HG03108 (cell line): ENCODE measurements at regions not wholly inside any gene's neighbourhood (a gene's known extent, or its start where the extent isn't known, plus 50 kb on each side); places are given as distances from the start of the nearest gene placed in this dataset.

Source experiments
- ATAC-seq: cut with Tn5 transposase; IDR thresholded peaks from one replicate; pipeline ENCODE4 v1.9.1; 2021; ENCODE audit warnings: moderate library complexity; ENCODE audit not compliant: unreplicated experiment

DNA sequence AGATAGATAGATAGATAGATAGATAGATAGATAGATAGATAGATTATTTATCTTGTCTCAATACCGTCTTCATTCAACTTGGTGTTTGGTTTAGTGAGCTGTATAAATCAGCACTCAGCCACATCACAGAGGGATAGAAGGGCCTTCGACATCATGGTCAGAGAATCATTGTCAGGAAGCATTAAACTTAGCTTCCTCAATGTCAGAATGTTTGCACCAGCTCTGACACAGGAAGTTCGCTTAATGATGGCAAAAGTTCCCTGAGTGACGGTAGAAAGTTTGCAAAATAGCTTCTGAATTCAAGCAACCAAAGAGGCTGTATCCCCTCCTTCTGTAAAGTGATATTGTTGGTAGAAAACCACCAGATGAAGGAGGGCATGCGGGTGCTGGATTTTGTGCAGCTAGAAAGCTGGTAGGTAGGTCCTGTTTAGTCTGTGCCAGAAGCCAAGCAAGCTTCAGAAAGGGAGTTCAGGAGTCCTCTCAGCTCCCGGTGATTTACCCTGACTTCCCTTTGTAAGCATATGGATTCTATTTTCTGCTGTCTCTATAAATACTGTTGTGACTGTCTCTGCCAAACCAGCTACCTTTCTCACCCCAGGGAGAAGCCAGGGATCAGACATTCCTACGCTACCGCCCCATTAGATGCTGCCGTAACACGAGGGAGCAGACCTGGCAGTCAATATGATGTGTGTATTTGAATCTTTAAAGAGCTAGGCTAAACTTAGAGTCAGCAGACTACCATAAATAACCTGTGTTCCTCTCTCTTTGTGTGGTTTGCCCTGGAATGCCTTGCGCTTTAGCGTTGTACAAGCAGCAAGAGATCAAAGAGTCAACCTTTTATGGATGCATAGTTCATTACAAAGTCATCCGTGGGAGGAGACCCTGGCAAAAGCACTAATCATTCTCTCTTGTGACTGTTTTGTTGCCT lies 200.5 kb upstream of the KIAA1217 start:
- ATAC-seq = no peak

- no peak for ATAC-seq
Observed at GRCh38 chr10:24009115-24009514, 199.8 kb upstream of the KIAA1217 start.

DNA sequence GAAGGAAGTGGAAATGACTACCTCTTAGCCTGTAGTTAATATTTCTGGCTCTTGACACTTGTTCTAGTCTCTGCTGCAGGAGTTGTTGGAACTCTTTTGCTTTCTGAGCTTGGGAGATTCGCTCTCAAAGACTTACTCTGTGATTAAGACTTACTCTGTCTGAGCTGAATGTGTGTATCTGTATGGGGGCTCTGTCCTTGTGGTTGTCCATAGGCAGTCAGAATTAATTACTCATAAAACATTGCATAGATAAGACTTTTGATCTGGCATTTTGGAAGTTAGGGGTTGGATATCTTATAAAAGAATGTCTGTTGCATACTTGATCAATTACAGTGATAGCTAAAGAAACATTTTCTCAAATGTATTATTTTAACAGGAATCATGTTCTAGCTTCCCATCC lies 199.2 kb upstream of the KIAA1217 start:
- ATAC-seq = no peak

- ATAC-seq = no peak
Observed at GRCh38 chr10:24010436-24010970, 198.4 kb upstream of the KIAA1217 start.

DNA sequence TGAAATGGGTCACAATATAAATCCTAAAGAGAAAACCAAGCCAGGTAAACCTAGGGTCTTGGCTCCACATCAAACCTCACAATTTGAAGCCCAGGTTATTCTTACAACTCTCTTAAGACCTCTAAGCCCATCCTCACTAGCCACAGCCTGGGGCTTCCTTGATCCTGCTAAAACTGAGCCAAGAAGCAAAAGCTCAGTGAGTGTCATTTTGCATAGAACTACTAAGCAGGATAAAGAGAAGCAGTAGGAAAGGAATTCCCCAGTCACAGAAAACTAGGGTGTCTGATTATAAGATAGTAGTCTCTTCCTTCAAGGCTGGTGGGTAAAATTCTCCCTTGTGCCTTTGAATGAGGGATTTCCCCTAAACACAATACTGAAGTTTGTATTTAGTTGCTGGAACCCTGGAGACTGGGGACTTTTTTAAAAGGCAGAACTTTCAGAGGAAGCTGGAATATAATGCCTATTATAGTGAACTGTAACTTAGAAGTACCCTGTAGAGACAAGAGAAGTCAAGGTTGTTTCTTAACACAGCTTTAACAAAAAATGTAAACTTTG lies 196.6 kb upstream of the KIAA1217 start:
- no peak for ATAC-seq

DNA sequence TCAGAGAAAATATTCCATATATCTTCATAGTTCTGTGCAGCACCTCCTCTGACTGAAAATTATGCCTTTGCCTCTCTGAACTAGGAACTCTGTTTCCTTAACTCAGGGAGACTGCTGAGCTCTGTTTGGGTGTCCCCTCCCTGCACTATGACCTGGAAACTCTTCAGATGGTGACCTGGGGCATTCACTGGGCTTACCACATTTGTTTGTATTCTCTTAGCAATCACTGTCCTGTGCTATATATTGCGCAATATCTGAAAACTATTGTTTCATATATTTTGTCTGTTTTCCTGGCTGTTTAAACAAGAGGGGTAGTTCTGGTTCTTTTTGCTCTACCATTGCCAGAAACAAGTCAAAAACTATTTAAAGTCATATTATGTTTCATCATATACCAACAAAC lies 181.8 kb upstream of the KIAA1217 start:
- no peak for ATAC-seq

DNA sequence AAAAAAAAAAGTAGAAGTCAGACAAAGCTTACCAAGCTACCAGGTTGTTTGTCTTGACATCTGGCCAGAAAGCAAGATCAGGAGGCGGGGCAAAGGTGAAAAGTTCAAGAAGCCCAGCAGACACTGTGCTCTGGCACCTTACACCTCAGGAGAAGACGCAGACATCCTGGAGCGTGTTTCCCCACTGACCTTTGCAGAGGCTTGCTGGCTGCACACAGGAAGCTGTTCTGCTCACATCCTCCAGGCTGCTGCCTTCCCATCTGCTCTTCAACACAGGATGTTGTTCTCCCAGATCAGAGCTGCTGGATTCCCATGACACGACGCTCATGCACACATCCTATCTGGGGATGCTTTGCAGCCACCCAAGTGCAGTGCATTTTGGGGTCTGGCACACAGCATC lies 174.4 kb upstream of the KIAA1217 start:
- ATAC-seq = no peak

DNA sequence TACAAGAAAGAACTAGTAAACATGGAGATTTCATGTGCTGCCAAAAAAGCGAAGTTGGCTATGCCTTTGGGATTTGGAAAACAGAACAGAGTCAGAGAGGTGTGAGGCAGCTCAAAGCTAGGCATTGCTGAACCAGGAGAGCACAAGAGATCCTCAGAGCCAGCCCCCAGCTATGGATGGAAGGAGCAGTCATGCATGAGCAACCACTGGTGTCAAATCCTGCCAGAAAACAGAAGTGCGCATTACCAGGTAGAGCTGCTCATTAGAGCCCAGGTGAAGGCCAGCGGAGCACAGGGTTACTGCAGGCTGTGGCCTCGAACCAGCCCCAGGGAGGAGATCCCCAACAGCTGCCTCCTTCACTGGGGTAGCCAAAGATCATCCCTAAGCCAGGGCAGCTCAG lies 173.2 kb upstream of the KIAA1217 start:
- no peak for ATAC-seq

- ATAC-seq = no peak
Observed at GRCh38 chr10:24039315-24039714, 169.6 kb upstream of the KIAA1217 start.

DNA sequence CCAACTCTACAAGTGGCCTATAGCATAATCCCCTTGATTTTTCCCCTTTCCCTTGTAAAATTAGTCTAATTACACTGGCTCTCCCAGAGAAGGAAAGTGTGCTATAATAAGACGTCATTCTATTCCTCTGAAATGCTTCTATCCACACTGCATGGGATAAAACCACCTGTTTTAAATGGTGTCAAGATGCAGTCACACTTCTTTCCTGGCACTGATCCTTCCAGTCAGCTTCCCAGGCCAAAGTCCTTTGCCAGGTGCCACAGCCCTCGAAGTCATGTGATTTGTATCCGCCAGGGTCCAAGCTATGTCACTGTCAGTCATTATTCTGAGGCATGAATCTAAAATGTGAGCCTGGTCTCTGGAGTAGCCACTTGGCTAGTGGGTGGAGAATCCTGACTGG lies 169.0 kb upstream of the KIAA1217 start:
- ATAC-seq = no peak

GRCh38 chr10:24041034-24041433 lies 167.9 kb upstream of the KIAA1217 start:
- no peak for ATAC-seq

- ATAC-seq = no peak
Observed at GRCh38 chr10:24041834-24042233, 167.1 kb upstream of the KIAA1217 start.

- no peak for ATAC-seq
Observed at GRCh38 chr10:24042884-24043283, 166.1 kb upstream of the KIAA1217 start.

- no peak for ATAC-seq
Observed at GRCh38 chr10:24046060-24046459, 162.9 kb upstream of the KIAA1217 start.

- ATAC-seq = no peak
Observed at GRCh38 chr10:24047176-24047575, 161.8 kb upstream of the KIAA1217 start.

DNA sequence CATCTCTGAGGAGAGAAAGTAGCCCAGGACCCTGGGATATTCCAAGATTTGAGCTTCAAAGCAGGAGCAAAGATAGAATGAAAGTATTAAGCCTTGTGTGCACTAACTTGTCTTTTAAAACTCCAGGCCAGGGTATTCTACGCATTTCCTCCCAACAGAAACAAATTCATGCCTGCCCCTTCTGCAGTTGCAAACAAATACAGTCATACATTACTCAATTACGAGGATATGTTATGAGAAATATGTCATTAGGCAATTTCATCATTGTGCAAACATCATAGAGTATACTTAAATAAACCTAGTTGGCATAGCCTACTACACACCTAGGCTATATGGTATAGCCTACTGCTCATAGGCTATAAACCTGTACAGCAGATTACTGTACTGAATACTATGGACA lies 154.5 kb upstream of the KIAA1217 start:
- no peak for ATAC-seq

GRCh38 chr10:24080207-24080606 lies 128.7 kb upstream of the KIAA1217 start:
- no peak for ATAC-seq

- ATAC-seq = no peak
Observed at GRCh38 chr10:24086296-24087086, 122.4 kb upstream of the KIAA1217 start.

DNA sequence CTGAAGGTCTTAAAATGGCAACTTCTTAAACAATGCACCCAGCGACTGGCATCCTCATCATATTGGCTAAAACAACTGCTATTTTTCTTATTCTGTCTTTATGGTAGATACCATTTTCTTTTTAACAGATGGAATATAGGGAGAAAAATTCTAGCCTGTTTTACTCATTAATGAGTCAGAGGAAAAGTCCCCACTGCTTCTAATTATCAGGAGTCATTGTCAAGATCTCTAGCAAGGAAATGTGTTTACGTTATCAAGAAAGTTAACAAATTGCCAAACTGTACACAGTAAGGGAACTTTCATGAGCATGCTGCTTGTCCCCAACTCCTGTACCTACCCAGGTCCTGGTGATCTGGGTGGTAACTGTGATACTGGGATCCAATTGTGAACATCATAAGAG lies 117.7 kb upstream of the KIAA1217 start:
- no peak for ATAC-seq

DNA sequence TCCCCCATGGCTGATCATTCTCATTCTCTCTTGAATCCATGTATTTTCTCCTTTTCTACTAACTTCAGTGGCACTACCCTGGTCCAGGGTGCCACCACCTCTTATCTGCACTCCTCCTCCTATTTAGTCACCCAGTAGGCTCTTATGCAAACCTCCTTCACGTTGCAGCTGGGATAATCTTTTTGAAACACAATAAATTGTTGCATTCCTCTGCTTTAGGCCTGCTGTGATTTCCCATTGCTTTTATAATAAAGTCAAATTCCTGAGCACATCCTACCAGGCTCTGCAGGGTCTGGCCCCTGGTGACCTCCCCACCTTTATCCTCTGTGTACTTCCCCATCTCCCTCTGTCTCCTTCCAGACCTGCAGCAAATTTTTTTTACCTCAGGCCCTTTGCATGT lies 112.7 kb upstream of the KIAA1217 start:
- ATAC-seq = no peak

DNA sequence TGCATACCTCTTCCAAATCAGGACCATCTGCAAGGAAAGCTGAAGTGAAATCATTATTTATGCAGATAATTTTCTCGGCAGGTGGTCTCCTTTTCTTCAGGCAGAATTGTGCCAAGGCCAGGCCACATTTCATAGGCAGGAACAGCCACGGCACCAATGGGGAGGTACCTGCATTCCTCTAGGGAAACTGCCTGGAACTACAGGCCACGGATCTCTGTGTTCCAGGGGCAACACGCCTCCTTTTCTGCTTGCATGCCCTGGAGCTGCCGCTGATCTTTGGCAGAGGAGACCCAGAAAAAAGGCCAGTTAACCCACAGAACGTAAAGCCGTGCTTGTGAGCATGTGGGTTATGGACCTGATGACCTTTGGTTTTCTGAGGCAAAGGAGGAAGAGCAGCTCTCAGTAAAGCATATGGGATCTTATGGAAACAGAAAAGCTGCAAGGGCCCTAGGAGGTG lies 111.2 kb upstream of the KIAA1217 start:
- no peak for ATAC-seq
